GDM1 (cell line): ENCODE measurements at regions not wholly inside any gene's neighbourhood (a gene's known extent, or its start where the extent isn't known, plus 50 kb on each side); places are given as distances from the start of the nearest gene placed in this dataset.

Experiments used
- DNase-seq: peaks from one replicate; lab custom pipeline; 2025; lab: John Stamatoyannopoulos, UW

DNA sequence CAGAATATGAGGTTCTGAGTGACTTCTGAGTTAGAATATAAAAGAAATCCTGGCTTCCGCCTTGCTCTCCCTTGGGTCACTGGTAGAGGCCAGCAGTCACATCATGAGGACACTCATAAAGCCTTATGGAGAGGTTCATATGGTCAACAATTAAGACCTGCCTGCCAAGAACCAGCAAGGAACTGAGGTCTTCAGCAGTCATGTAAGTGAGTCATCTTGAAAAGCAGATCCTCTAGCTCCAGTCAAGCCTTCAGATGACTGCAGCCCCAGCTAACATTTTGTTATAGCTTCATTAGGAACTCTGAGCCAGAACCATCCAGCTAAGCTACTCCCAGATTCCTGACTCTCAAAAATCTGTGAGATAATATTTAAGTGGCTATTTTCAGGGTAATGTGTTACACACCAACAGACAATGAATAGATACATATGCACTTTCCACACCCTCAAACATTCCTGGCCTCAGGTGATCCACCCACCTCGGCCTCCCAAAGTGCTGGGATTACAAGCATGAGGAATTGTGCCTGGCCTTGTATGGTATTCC is 447.2 kb downstream of the SHQ1 start:
- no peak for DNase-seq

DNA sequence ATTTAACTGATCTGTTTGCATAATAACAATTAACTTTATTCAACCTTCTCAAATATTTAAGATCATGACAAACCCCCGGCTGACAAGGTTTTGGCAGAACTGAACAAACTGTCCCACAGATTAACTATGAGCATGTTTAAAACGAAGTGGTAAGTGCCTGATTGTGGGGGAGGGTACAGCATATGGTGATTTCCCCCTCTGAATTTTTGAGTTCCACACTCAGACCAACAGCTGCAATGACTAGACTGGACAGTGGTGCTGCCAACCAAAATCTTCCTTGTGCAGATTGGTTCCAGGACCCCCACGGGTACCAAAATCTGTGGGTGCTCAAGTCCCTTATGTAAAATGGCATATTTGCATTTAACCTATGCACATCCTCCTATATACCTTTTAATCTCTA is 449.5 kb downstream of the SHQ1 start:
- DNase-seq = no peak

- no peak for DNase-seq
These were observed 450.7 kb downstream of the SHQ1 start for GRCh38 chr3:72397586-72397985.

DNA sequence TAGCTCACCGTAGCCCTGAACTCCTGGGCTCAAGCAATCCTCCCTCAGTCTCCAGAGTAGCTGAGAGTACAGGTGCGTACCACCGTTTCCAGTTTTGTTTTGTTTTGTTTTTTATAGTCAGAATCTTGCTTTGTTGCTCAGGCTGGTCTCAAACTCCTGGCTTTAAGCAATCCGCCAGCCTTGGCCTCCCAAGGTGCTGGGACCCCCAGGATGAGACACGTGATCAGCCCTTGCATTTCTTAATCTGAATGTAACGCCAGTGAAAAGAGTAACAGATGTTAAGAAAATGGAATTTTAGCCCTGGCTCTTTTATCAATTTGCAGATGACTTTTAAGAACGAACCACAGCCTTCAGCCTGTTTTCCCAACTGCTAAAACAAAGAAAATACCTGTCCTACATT is 451.3 kb downstream of the SHQ1 start:
- no peak for DNase-seq

DNA sequence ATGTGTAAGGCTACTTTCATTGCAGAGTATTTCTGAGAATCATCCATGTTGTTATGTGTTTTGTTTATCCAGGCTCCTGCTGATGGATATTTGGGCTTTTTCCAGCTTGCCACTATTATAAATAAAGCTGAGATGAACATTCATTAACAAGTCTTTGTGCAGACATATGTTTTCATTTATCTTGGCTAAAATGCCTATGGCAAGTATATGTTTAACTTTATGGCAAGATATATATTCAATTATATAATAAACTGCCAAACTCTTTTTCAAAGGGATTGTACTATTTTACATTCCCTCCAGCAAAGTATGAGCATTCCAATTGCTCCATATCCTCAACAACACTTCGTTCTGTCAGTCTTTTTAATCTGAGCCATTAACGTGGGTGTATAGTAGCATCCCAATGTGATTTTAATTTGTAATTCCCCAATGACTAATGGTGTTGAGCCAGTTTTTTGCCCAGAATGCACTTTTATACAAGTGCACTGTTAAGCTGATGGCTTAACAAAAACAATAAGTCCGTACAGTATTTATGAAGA is 452.4 kb downstream of the SHQ1 start:
- DNase-seq = no peak

GRCh38 chr3:72393455-72393854 is 454.8 kb downstream of the SHQ1 start:
- no peak for DNase-seq

DNA sequence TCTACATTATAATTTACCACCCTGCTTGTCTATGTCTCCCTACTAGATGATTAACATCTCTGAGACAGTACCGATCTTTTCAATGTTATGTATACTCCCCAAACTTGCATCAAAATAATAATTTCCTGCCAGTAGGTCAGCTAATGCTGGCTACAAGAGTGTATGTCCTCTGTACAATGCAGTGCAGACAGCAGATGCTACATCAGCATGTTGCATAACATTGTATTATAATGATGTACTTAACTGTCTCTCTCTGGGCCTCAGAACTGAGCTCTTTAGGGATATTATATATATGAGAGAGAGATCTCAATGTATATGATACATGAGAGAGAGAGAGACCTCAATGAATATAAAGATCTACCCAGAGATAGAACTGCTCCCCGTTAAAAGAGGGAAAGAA is 456.6 kb downstream of the SHQ1 start:
- no peak for DNase-seq

DNA sequence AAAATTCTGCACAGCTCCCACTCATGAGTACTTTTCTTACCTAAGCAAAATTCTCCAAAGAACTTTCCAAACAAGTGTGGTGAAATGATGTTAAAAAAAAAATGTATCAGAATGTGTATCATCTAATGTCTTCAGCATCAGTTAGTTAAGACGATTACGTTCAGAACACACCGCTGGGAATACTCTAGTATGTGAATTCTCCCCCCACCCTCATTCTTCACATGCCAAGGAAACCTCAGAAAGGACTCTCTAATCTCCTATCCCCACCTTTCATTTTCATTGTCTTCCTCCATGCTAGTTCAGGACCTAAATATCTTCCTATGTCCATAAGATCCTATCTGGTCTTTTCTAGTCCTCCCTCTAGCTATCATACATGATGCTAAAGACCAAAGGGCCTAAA is 457.4 kb downstream of the SHQ1 start:
- DNase-seq = no peak

GRCh38 chr3:72388644-72389043 is 459.6 kb downstream of the SHQ1 start:
- no peak for DNase-seq

GRCh38 chr3:72388117-72388516 is 460.1 kb downstream of the SHQ1 start:
- DNase-seq = no peak

- no peak for DNase-seq
These were observed 461.8 kb downstream of the SHQ1 start for GRCh38 chr3:72386327-72387000.

DNA sequence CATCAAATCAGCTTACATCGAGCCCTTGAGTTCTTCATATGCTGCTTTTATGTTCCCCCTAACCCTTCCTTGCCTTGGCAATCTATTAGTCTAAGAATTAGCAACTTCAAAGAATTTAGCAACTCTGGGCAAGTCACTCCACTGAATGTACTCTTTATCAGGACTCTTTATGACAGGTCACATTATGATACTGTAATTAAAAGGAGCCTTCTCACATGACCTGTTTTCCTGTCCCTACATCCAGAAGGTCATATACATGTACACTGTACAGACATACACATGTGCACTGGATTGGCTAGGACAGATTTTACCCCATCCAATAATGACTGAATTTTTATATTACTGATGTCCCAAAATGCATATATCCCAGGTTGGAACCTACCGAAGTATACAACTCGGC is 463.1 kb downstream of the SHQ1 start:
- no peak for DNase-seq

DNA sequence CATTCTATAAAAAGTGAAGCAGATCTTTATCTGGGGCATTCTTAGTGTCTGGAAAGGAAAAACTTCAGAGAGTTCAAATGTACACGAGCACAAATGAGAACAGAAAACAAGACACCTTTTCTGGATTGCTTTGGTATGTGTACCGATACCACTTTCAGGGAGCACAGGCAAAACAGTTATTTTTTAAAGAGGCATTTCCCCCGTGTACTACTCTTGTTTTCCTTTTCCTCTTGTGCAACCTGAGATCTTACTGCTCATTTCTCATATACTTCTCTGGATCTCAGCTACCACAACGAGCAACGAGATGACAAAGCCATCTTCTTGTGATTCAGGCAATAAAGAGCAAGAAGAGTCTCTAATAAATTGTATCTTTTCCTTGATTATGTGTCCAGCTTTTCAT is 463.6 kb downstream of the SHQ1 start:
- no peak for DNase-seq

DNA sequence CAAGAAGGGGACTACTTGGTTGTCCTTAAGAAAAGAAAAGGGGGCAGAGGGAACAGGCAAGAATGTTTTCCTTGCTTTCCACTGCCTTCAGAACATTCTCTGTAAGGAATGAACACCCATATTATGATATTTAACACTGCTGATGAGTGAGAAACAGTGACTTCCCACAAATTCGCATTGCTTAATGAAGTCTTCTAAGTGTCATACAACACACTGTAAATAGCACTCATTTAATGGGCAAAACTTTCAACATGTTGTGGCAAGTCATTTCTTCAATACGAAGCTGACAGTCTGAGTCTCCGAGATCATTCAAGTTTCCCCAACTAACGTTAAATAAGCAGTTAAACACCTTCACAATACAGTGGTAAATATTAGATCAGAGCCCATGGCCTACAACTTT is 464.4 kb downstream of the SHQ1 start:
- DNase-seq = no peak

DNA sequence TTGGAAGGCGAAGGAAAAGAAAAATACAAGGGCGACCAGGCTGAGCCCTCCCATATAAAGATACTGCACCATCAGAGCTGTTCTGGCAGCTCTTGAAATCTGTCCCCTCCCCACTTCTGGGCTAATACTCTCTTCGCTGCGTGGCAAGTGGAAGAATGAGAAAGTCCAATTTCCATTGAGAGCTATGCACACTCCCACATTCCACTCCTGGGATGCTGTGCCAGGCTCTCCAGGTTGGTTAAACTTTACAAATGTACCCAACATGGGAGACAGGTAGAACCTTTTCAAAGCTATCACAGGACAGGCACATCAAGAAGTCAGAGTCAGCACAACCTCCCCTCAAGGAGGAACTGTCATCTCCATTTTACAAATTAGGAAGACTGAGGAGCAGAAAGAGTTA is 465.0 kb downstream of the SHQ1 start:
- DNase-seq = no peak

DNA sequence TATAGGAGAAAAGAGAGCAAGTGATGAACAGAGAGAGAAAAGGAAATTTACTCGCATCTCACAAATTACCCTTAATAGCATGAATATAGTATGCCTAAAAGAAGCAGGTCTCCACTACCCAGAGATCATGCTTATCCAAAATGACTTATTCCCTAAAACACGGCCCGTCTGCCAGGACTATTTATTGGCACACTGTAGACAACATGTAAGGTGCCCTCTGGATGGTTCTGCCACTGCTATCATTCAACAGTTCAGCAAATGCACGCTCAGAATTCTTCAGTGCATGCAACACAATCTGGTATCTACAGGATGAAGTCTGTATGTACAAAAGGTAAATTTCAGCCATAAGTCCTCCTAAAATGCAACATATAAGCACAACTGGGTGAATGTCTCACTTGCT is 465.8 kb downstream of the SHQ1 start:
- DNase-seq = no peak

GRCh38 chr3:72381584-72381983 is 466.7 kb downstream of the SHQ1 start:
- no peak for DNase-seq

GRCh38 chr3:72380711-72381493 is 467.3 kb downstream of the SHQ1 start:
- no peak for DNase-seq

DNA sequence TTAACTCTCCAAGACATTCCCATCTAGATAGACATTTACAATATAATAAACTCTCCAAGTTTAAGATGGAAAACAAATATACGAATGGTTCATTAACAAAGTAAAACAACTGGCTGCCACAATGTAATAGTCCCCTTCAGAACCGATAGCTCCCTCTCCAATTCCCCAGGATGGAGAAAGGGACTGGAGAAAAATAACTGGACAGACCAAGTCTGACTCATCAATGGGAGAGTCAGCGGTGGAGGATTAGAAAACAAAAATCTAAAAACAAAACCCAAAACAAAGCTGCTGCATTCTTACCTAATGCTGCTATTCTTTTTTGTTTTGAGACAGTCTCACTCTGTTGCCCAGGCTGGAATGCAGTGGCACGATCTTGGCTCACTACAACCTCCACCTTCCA is 468.1 kb downstream of the SHQ1 start:
- DNase-seq = no peak

DNA sequence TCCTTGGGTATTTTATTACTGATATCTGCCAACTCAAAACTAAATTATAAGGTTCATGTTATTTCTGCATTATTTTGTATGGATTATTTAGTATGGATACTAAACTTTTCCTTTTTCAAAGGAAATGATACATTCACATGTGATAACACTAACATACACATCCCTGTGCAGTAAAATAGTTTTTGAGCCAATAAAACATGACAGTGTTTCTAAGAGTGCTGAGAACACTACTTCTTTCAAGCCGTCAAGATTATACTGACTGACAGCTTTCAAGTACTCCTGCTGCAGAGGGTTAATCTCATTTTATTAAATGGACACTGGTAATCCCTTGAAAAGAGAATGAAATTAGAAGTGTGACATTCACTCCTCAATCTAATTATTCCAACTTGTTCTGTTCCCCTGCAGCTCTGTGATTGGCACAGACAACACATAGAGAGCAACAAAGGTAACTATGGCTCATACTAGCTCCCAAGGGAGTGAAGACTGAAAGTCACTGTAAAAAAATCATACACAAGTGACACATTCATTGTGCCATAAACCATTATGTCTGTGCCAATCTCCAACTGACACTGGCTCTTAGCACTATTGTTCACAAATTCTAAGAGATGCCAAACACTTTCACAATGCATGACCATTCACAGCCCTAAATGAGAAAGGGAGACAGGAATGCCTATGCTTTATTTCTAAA is 468.6 kb downstream of the SHQ1 start:
- DNase-seq = no peak

- no peak for DNase-seq
These were observed 470.0 kb downstream of the SHQ1 start for GRCh38 chr3:72378287-72378686.

- DNase-seq = no peak
These were observed 471.1 kb downstream of the SHQ1 start for GRCh38 chr3:72376956-72377710.
